Epithelial cell of prostate (primary cell): ENCODE measurements at regions not wholly inside any gene's neighbourhood (a gene's known extent, or its start where the extent isn't known, plus 50 kb on each side); places are given as distances from the start of the nearest gene placed in this dataset.

Experiments
- DNase-seq: peaks from one replicate; pipeline ENCODE4 v3.0.0-alpha.2; 2011; ENCODE audit warnings: low read depth, low spot score
- H3K27ac ChIP-seq: fragments of 450-650 bp; 2 replicates; pipeline ENCODE4 v1.5.1; 2017; ENCODE audit warnings: mild to moderate bottlenecking

DNA sequence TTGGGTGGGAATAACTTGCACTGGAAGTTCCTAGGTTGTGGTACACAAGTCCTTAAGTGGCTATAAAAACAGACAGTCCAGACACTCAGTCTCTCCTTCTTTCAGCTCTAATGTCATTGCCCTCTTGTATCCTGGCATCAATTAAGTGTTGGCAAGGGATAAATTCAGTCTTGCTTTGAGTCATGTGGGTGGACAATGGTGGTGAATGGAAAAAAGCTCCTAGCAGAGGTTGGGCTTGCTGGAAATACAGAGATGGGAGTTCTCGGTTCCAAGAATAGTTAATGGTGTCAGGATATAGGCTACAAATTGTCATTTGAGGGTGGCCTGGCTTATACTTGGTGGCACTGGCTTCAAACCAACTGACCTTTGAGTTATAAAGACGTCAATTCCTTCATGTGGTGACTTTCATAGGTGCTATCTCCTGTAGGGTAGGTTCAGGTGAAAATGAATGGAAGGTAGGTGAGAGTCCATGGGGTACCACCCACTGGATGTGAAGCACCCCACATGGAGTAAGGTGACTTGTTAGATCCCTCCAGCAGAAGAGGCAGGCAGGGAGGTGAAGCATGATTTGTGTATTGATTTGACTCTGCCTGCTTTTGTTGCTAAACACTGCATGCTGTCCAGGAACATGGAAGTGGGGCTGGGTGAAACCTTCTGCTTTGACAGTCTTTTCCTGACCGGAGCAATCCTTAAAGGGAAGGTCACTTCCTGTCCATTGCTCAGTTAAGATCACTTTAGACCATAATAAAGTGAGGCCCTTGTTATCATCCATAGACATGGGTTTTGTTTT lies 102.0 kb downstream of the LACC1 start:
- no peak for DNase-seq
- H3K27ac ChIP-seq: no peak overlapping the region

- H3K27ac ChIP-seq: no peak overlapping the region
- no peak for DNase-seq
Measured at GRCh38 chr13:43983373-43983772, 103.7 kb downstream of the LACC1 start.

GRCh38 chr13:43984292-43984691 lies 104.6 kb downstream of the LACC1 start:
- H3K27ac ChIP-seq: no peak overlapping the region
- DNase-seq: no peak

- no peak overlapping the region for H3K27ac ChIP-seq
- DNase-seq: no peak
Measured at GRCh38 chr13:43985422-43986072, 105.8 kb downstream of the LACC1 start.

- no peak for DNase-seq
- H3K27ac ChIP-seq: no peak overlapping the region
Measured at GRCh38 chr13:43986421-43986981, 106.8 kb downstream of the LACC1 start.

- DNase-seq: no peak
- no peak overlapping the region for H3K27ac ChIP-seq
Measured at GRCh38 chr13:43988302-43988701, 108.6 kb downstream of the LACC1 start.

DNA sequence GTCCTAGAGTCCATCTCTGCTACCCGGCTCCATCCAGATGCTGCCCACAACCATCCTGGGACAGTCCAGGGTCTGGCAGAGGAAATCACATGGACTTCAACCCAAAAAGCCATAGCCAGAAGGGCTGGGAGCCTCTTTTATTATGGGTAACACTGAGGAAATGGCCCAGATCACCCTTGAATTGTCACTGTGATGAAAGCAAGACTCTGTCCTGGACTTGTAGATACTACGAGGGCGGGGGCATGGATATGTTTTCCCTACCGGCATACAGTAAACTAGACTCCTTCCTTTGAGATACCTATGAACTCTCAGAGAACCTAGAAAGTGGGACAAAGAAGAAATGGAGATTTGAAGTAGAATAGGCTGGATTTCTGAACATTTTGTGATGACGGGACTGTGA lies 110.3 kb downstream of the LACC1 start:
- no peak overlapping the region for H3K27ac ChIP-seq
- no peak for DNase-seq

- H3K27ac ChIP-seq: no peak overlapping the region
- DNase-seq: no peak
Measured at GRCh38 chr13:43990829-43991228, 111.1 kb downstream of the LACC1 start.

GRCh38 chr13:43991773-43992201 lies 112.1 kb downstream of the LACC1 start:
- DNase-seq: no peak
- no peak overlapping the region for H3K27ac ChIP-seq

- no peak for DNase-seq
- H3K27ac ChIP-seq: no peak overlapping the region
Measured at GRCh38 chr13:43992211-43992610, 112.5 kb downstream of the LACC1 start.

DNA sequence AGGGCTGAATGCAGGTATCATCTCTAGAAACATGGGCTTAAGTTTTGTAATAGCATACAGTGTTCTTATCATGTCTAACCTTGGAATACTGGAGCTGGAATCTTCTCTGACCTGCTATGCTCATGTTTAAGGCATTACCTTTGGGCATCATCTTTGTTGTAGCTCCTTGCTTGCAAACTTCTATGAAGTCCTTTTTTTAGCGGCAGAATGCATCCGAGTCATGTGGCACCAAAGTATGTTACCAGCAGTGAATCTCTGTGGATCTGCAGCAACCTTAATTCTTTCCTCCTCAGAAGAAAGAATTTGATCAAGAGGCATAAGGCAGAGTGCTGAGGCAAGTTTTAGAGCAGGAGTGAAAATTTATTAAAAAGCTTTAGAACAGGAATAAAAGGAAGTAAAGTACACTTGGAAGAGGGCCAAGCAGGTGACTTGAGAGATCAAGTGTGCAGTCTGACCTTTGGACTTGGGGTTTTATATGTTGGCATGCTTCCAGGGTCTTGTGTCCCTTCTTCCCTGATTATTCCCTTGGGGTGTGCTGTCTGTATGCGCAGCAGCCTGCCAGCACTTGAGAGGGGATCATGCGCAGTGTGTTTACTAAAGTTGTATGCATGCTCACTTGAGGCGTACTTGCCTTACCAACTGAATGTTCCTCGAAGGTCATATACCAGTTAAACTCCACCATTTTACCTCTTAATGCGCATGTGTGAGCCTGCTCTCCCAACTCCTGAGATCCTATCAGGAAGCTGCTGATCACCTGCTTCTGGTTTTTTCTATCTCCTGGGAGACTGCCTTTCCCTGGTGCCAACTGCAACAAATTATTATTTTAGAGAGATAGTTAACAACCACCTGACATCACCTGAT lies 115.5 kb downstream of the LACC1 start:
- DNase-seq: no peak
- H3K27ac ChIP-seq: no peak overlapping the region

DNA sequence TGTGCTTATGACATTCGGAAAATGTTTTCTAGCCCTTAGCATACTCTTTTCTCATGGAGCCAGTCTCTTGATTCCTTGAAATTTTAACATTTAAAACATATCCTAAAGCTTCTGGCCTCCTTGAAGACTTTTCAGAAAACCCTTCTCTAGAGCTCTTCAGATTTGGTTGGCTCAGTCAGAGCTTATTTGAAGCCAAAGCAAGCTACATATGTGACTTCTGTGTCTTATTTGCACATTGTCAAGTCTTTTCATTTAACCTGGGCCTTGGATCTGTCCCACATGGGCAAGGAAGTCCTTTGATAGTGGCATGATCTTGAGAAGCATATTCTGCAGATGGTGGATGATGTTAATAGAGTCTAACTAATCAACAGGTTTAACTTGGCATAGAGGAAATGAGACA lies 116.5 kb downstream of the LACC1 start:
- H3K27ac ChIP-seq: no peak overlapping the region
- DNase-seq: no peak

- H3K27ac ChIP-seq: no peak overlapping the region
- DNase-seq: no peak
Measured at GRCh38 chr13:44003481-44003880, 123.8 kb downstream of the LACC1 start.

DNA sequence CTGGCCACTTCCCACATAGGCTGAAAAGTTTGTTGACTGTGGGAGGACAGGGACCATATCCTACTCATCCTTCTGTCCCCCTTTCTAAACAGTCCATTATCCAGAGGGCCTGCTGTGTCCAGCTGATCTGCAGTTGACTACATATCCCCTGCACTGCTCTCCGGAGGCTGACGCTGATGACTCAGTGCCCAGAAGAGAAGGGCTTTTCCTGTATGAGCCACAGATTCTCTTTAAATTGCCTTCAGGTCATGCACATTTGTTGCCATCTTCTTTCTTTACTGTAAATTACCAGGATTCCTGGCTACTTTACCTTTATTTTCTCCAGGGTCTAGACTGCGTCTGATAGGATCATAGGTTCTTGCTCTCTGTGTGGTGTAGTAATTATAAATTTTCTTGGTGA lies 125.2 kb downstream of the LACC1 start:
- no peak overlapping the region for H3K27ac ChIP-seq
- no peak for DNase-seq

GRCh38 chr13:44007451-44007850 lies 127.7 kb downstream of the LACC1 start:
- no peak for DNase-seq
- no peak overlapping the region for H3K27ac ChIP-seq

GRCh38 chr13:44011036-44011435 lies 131.3 kb downstream of the LACC1 start:
- H3K27ac ChIP-seq: no peak overlapping the region
- no peak for DNase-seq

- no peak overlapping the region for H3K27ac ChIP-seq
- no peak for DNase-seq
Measured at GRCh38 chr13:44012910-44013757, 133.4 kb downstream of the LACC1 start.

- H3K27ac ChIP-seq: no peak overlapping the region
- no peak for DNase-seq
Measured at GRCh38 chr13:44013758-44014291, 134.1 kb downstream of the LACC1 start.

DNA sequence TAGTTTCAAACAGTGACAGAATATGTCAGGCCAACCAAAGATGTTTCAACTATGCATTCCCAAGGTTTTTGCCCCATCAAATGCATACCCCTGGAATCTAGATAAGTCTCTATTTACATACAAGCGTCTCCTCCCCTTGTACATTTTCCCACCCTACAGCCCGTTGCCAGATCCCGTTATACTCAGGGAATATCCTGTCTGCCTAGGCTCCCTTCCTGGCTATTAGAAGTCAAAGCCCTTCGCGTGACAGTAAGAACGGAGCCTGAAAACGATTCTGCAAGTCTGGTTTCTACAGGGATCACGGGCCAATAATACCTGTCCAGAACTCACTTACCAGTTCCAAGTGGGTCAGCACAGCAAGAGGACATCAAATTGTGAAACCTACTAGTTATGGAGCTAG lies 134.8 kb downstream of the LACC1 start:
- DNase-seq: no peak
- no peak overlapping the region for H3K27ac ChIP-seq

- DNase-seq: no peak
- H3K27ac ChIP-seq: no peak overlapping the region
Measured at GRCh38 chr13:44015118-44015517, 135.4 kb downstream of the LACC1 start.
